Karpas-422 (cell line): ENCODE measurements at regions not wholly inside any gene's neighbourhood (a gene's known extent, or its start where the extent isn't known, plus 50 kb on each side); places are given as distances from the start of the nearest gene placed in this dataset.

Experiments
- DNase-seq: peaks from one replicate; pipeline ENCODE4 v3.0.0-alpha.2; 2015
- H2AFZ ChIP-seq: fragments of 200-600 bp; sonication (generic); 2 replicates; pipeline ENCODE4 v1.6.1; 2014; ENCODE audit warnings: antibody characterized with exemption, low read length, mixed read lengths
- H3K27ac ChIP-seq: fragments of 200-600 bp; sonication (generic); 2 replicates; pipeline ENCODE4 v1.5.1; 2014; ENCODE audit warnings: mild to moderate bottlenecking, low read length, moderate library complexity
- H3K27me3 ChIP-seq: fragments of 200-600 bp; sonication (generic); 2 replicates; pipeline ENCODE4 v1.6.1; 2014; ENCODE audit warnings: low read length, mixed read lengths
- H3K36me3 ChIP-seq: fragments of 200-600 bp; sonication (generic); 2 replicates; pipeline ENCODE4 v1.6.1; 2014; ENCODE audit warnings: low read length, mixed read lengths; ENCODE audit not compliant: insufficient read depth
- H3K4me1 ChIP-seq: fragments of 200-600 bp; sonication (generic); 2 replicates; pipeline ENCODE4 v1.6.1; 2014; ENCODE audit warnings: mild to moderate bottlenecking, low read length, mixed read lengths
- H3K4me2 ChIP-seq: fragments of 200-600 bp; sonication (generic); 2 replicates; pipeline ENCODE4 v1.6.1; 2014; ENCODE audit warnings: low read length, low read depth, mild to moderate bottlenecking; ENCODE audit not compliant: poor library complexity, severe bottlenecking
- H3K4me3 ChIP-seq: fragments of 200-600 bp; sonication (generic); 2 replicates; pipeline ENCODE4 v1.5.1; 2014; ENCODE audit warnings: mild to moderate bottlenecking, antibody characterized with exemption, low read length, mixed read lengths
- H3K79me2 ChIP-seq: fragments of 200-600 bp; sonication (generic); 2 replicates; pipeline ENCODE4 v1.6.1; 2014; ENCODE audit warnings: mild to moderate bottlenecking, low read length, mixed read lengths
- H3K9ac ChIP-seq: fragments of 200-600 bp; sonication (generic); 2 replicates; pipeline ENCODE4 v1.6.0; 2014; ENCODE audit warnings: low read length
- H3K9me2 ChIP-seq: fragments of 200-600 bp; sonication (generic), shearing (Covaris generic); replicated peaks from 2 replicates; pipeline ENCODE4 v1.6.0; 2014; ENCODE audit warnings: mild to moderate bottlenecking, low read length, moderate library complexity; ENCODE audit not compliant: insufficient read depth
- H3K9me3 ChIP-seq: fragments of 300-700, 200-600 bp; sonication (generic); 2 replicates; pipeline ENCODE4 v1.6.1; 2014; ENCODE audit warnings: low read length, mixed read lengths
- H4K20me1 ChIP-seq: fragments of 200-600 bp; sonication (generic); 2 replicates; pipeline ENCODE4 v1.6.1; 2014; ENCODE audit warnings: mild to moderate bottlenecking, antibody characterized with exemption, low read length, low read depth; ENCODE audit not compliant: insufficient read depth

- Histone ChIP-seq H3K27me3 (0 out of 2 replicates have a peak, but pooled peaks cover 3% of the 10 kb centered on the region), H3K4me1 (no peaks in the 10 kb centered on the region), H3K36me3 (no peaks in the 10 kb centered on the region), H2AFZ (no peak overlapping the region), H3K4me2 (no peak overlapping the region), H3K4me3 (no peak overlapping the region), H3K9ac (no peak overlapping the region), H3K79me2 (no peaks in the 10 kb centered on the region), H3K9me2 (no peaks in the 10 kb centered on the region), H3K9me3 (no peaks in the 10 kb centered on the region), H4K20me1 (no peaks in the 10 kb centered on the region), H3K27ac (no peak overlapping the region)
- no peak for DNase-seq
Measured at GRCh38 chr14:89639687-89640086, 222.7 kb upstream of the FOXN3 start.

- Histone ChIP-seq H3K4me1 (no peaks in the 10 kb centered on the region), H3K27ac (no peak overlapping the region), H3K4me3 (no peak overlapping the region)
Measured at GRCh38 chr14:89638891-89639290, 221.9 kb upstream of the FOXN3 start.

GRCh38 chr14:89637581-89637980, 220.5 kb upstream of the FOXN3 start:
- H3K27me3 ChIP-seq = 0 out of 2 replicates have a peak, but pooled peaks cover 3% of the 10 kb centered on the region
- DNase-seq = no peak
- H3K79me2 ChIP-seq = no peaks in the 10 kb centered on the region
- no peaks in the 10 kb centered on the region for H3K36me3 ChIP-seq
- H3K4me1 ChIP-seq = no peaks in the 10 kb centered on the region
- no peak overlapping the region for H3K4me2 ChIP-seq
- H3K27ac ChIP-seq = no peak overlapping the region
- H3K9me3 ChIP-seq = no peaks in the 10 kb centered on the region
- H2AFZ ChIP-seq = no peak overlapping the region
- no peak overlapping the region for H3K9ac ChIP-seq
- H3K4me3 ChIP-seq = no peak overlapping the region
- no peaks in the 10 kb centered on the region for H3K9me2 ChIP-seq
- H4K20me1 ChIP-seq = no peaks in the 10 kb centered on the region

More at GRCh38 chr14:89638891-89639290, 221.9 kb upstream of the FOXN3 start:
- no peaks in the 10 kb centered on the region for H3K9me3 ChIP-seq
- no peak overlapping the region for H3K9ac ChIP-seq
- no peaks in the 10 kb centered on the region for H3K79me2 ChIP-seq
- no peak overlapping the region for H3K4me2 ChIP-seq
- H3K27me3 ChIP-seq = 0 out of 2 replicates have a peak, but pooled peaks cover 3% of the 10 kb centered on the region
- H2AFZ ChIP-seq = no peak overlapping the region
- H3K9me2 ChIP-seq = no peaks in the 10 kb centered on the region
- no peaks in the 10 kb centered on the region for H4K20me1 ChIP-seq
- DNase-seq = no peak
- H3K36me3 ChIP-seq = no peaks in the 10 kb centered on the region

- no peaks in the 10 kb centered on the region for H3K4me1 ChIP-seq
- H3K9me3 ChIP-seq = no peaks in the 10 kb centered on the region
- H2AFZ ChIP-seq = no peak overlapping the region
- no peaks in the 10 kb centered on the region for H3K79me2 ChIP-seq
- no peaks in the 10 kb centered on the region for H3K36me3 ChIP-seq
- no peak overlapping the region for H3K4me2 ChIP-seq
- H3K27ac ChIP-seq = no peak overlapping the region
- no peaks in the 10 kb centered on the region for H3K27me3 ChIP-seq
- H3K4me3 ChIP-seq = no peak overlapping the region
- no peak overlapping the region for H3K9ac ChIP-seq
- H3K9me2 ChIP-seq = no peaks in the 10 kb centered on the region
- H4K20me1 ChIP-seq = no peaks in the 10 kb centered on the region
- no peak for DNase-seq
Measured at GRCh38 chr14:89635615-89636014, 218.6 kb upstream of the FOXN3 start.

GRCh38 chr14:89634037-89634436, 217.0 kb upstream of the FOXN3 start:
- DNase-seq = no peak

GRCh38 chr14:89630101-89630829, 213.2 kb upstream of the FOXN3 start:
- Histone ChIP-seq H4K20me1 (no peaks in the 10 kb centered on the region), H3K4me3 (no peak overlapping the region), H3K9me3 (no peaks in the 10 kb centered on the region), H3K9ac (no peak overlapping the region), H3K4me2 (no peak overlapping the region), H2AFZ (no peak overlapping the region), H3K27me3 (no peaks in the 10 kb centered on the region), H3K4me1 (no peaks in the 10 kb centered on the region), H3K9me2 (no peaks in the 10 kb centered on the region), H3K79me2 (no peaks in the 10 kb centered on the region), H3K36me3 (no peaks in the 10 kb centered on the region), H3K27ac (no peak overlapping the region)
- no peak for DNase-seq

More at GRCh38 chr14:89634037-89634436, 217.0 kb upstream of the FOXN3 start:
- no peaks in the 10 kb centered on the region for H3K9me3 ChIP-seq
- no peak overlapping the region for H2AFZ ChIP-seq
- H3K36me3 ChIP-seq = no peaks in the 10 kb centered on the region
- no peak overlapping the region for H3K4me3 ChIP-seq
- no peak overlapping the region for H3K9ac ChIP-seq
- no peaks in the 10 kb centered on the region for H3K79me2 ChIP-seq
- no peaks in the 10 kb centered on the region for H3K27me3 ChIP-seq
- no peaks in the 10 kb centered on the region for H4K20me1 ChIP-seq
- H3K4me1 ChIP-seq = no peaks in the 10 kb centered on the region
- H3K4me2 ChIP-seq = no peak overlapping the region
- H3K9me2 ChIP-seq = no peaks in the 10 kb centered on the region
- H3K27ac ChIP-seq = no peak overlapping the region

GRCh38 chr14:89629383-89629782, 212.3 kb upstream of the FOXN3 start:
- no peak overlapping the region for H3K4me2 ChIP-seq
- no peaks in the 10 kb centered on the region for H3K9me2 ChIP-seq
- H3K9me3 ChIP-seq = no peaks in the 10 kb centered on the region
- no peak overlapping the region for H3K27ac ChIP-seq
- H2AFZ ChIP-seq = no peak overlapping the region
- H3K79me2 ChIP-seq = no peaks in the 10 kb centered on the region
- no peaks in the 10 kb centered on the region for H4K20me1 ChIP-seq
- no peaks in the 10 kb centered on the region for H3K4me1 ChIP-seq
- no peak for DNase-seq
- no peak overlapping the region for H3K4me3 ChIP-seq
- no peaks in the 10 kb centered on the region for H3K36me3 ChIP-seq
- H3K9ac ChIP-seq = no peak overlapping the region
- no peaks in the 10 kb centered on the region for H3K27me3 ChIP-seq

- no peaks in the 10 kb centered on the region for H3K9me2 ChIP-seq
- no peaks in the 10 kb centered on the region for H3K79me2 ChIP-seq
- DNase-seq = no peak
- no peaks in the 10 kb centered on the region for H3K9me3 ChIP-seq
- no peaks in the 10 kb centered on the region for H3K27me3 ChIP-seq
- no peak overlapping the region for H3K27ac ChIP-seq
- H3K4me1 ChIP-seq = no peaks in the 10 kb centered on the region
- H3K9ac ChIP-seq = no peak overlapping the region
- H3K36me3 ChIP-seq = no peaks in the 10 kb centered on the region
- no peak overlapping the region for H2AFZ ChIP-seq
- no peaks in the 10 kb centered on the region for H4K20me1 ChIP-seq
- no peak overlapping the region for H3K4me2 ChIP-seq
- no peak overlapping the region for H3K4me3 ChIP-seq
Measured at GRCh38 chr14:89628521-89628920, 211.5 kb upstream of the FOXN3 start.
